ENCODE measurements at regions not wholly inside any gene's neighbourhood (a gene's known extent, or its start where the extent isn't known, plus 50 kb on each side); places are given as distances from the start of the nearest gene placed in this dataset.
"Not testable (repeated sequence)": the region's sequence is repeated elsewhere in the genome, so short reads cannot be mapped to it uniquely, and the experiment has no call there.

- DNase-seq = no peak
Observed at GRCh38 chr20:7159903-7160302, 392.4 kb downstream of the BMP2 start.

DNA sequence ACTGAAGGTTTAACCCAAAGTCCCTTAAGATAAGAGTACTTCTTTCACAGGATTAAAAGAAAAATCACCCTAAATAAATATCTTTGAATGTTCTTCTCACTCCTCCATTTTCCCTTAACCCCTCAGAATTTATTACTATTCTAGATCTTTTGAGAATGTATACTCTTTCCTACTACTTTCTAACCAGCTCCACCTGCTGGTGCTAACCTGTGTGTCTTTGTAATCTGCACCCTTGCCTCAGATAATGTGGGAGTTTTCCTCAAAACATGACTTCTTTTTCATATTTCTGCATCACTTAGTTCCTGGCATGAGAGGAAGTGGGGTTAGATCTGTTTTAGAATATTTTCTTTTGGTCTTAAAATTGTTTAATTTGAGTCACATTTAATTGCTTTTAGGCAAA lies 394.2 kb downstream of the BMP2 start:
- peak in 3 of 56 donors; percentile 1 to 33 (median 1) for DNase-seq

DNA sequence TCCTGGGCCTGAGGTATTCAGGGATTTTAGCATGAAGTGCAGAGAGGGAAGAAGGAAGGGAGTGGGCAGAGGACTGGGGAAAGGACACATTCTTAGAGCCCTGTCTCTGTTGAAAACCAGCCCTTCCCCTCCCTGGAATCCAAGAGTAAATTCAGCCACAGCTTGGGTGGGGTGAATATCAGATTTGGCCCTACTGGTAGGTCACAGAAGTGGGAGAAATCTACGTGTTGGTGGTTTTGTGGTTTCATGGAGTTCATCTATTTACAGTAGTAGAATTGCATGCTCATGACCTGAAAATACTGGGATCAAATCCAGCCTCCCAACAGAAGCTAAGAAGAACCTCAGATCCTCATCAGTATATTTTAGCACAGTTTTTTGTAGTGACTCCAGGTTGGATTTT lies 404.4 kb downstream of the BMP2 start:
- DNase-seq = no peak

GRCh38 chr20:7174554-7174953 lies 407.1 kb downstream of the BMP2 start:
- DNase-seq = no peak

- DNase-seq = not testable (repeated sequence)
Observed at GRCh38 chr20:7175827-7176226, 408.3 kb downstream of the BMP2 start.

- DNase-seq = no peak
Observed at GRCh38 chr20:7178004-7178403, 410.5 kb downstream of the BMP2 start.

DNA sequence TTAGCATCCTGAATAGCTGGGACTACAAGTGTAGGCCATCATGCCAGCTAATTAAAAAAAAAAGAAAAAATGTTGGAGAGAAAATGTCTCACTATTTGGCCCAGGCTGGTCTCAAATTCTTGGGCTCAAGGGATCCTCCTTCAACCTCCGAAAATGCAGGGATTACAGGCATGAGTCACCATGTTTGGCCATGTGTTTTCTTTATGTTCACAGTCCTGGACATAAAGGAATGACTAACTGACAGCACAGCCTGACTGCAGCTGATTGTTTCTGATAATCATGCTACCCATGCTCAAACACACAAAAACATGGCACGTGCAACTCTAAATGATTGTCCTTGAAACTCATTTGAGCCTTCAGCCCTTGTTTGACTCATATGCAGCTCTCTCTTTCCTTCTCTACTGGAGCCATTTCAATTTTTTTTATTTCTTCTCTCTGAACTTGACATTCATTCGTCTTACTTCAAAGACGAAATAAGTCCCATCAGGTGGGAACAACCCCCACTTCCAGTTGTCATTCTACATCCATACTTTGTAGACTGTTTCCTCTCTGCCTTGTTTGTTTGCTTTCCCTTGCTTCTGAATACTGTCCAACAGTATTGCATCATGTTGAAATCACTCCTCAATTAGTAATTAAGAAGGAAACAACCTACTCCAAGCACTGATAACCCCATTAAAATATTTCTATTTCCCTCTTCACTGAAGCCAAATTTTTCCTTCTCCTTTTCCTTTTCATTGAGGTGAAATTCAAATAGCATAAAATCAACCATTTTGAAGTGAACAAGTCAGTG lies 413.0 kb downstream of the BMP2 start:
- DNase-seq = no peak

- no peak for DNase-seq
Observed at GRCh38 chr20:7189231-7189630, 421.7 kb downstream of the BMP2 start.

DNA sequence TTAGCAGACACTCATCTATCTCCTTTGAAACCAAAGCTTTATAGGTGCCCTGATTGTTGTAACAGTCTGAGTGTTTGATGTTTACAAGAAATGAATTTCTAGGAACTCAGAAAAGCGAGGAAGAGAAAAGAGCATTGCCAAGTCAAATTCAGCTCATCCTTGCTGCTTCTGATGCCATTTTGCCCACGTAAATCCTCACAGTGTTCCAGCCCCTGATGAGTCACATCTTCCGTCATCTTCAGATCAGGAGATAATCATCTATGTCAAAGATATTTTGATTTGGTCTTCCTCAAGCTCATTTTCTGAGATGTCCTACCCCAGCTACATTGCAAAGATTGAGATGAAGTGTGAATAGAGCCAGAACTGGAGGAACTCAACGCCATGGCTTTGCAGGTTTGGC lies 426.2 kb downstream of the BMP2 start:
- no peak for DNase-seq

GRCh38 chr20:7195704-7196103 lies 428.2 kb downstream of the BMP2 start:
- DNase-seq = no peak

DNA sequence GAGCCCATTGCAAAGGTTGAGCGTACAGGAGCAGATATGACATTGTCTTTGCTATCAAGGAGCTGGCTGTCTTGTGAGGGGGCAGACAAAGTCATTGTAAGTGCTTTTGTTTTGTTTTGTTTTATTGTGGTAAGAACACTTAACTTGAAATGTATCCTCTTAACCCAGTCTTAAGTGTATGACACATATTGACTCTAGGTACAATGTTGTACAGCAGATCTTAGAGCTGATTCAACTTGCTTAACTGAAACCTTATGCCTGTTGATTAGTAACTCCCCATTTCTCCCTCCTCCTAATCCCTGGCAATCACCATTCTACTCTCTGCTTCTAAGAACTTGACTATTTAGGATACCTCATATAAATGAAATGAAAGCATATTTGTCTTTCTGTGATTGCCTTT lies 429.0 kb downstream of the BMP2 start:
- no peak for DNase-seq

- DNase-seq = no peak
Observed at GRCh38 chr20:7199861-7200260, 432.4 kb downstream of the BMP2 start.

DNA sequence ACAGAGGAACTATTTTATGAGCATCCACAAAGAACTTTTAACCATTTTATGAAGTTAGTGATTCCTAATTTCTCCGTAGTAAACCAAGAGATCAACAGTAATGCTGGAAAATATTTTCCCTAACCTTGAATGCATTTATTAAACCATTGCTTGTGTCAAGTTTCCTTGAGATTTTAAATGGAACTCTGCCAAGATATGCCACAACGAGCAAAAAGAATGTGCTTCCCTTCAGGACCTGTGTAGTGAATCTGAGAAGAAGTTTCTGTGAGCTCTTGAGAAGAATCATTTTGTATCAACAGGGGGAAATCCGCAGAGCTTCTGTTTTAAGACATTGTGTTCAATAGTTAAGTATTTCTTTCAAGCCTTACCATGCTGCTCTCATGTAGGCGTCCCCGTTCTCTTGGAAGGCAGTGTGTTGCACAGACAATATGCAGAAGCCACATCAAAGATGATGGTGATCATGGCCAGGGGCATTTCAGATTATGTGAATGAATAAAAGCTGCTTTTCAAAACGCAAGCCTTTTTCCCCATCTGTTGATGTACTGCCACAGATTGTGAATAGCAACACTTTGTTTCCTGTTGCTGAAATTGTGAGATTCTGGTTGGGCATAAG lies 439.8 kb downstream of the BMP2 start:
- DNase-seq = no peak

- DNase-seq = no peak
Observed at GRCh38 chr20:7210910-7211309, 443.4 kb downstream of the BMP2 start.

- no peak for DNase-seq
Observed at GRCh38 chr20:7214081-7214740, 446.7 kb downstream of the BMP2 start.

DNA sequence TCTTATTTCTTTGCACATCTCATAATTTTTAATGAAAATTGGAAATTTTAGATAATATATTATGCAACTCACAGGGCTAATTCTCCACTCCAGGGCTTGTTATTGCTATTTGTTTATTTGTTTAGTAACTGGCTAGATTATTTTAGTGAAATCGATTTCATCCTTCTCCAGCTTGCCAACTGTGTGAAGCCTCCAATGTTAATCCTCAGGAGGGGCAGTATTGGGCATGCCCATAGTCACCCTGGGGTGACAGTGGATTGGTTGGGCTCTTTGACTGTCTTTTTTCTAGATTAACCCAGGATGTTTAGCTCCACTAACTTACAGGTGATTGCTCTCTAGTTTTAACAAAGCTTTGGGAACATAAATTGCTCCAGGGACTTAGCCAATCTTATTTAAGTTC lies 450.1 kb downstream of the BMP2 start:
- no peak for DNase-seq

GRCh38 chr20:7220755-7221154 lies 453.3 kb downstream of the BMP2 start:
- no peak for DNase-seq

DNA sequence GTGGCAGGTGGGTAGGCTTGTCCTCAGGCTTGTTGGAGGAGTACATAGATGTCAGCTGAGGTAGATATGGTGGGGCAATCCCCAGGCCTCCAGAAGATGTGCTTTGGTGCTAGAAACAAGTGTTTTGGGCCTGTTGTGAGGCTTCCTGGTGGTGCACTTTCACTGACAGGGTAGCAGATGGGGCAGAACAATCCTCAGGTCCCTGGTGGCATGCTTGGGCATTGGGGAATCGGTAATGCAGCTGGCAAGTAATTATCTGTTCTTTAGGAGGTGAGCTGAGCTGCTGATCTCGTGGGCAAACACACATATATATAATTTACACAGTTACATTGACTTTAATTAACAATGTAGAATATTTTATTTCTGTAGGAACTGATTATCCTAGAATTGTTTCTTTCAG lies 458.7 kb downstream of the BMP2 start:
- no peak for DNase-seq

DNA sequence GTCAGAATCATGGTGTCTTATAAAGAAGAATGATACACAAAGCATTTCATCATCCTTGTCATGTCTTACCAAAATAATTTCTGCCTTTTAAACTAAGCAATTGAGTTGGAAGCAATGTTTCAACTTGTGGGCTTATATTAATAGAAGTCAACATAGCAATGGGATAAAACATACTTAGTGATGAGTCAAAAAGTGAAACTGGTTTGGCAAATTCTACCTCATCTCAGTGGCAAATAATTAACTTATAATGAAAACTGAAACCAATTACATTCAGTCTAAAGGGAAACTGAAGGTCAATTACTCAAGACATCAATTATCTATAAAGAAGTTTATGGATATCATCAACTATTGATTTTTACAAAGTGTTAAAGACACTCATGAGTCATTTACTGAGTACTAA lies 463.8 kb downstream of the BMP2 start:
- no peak for DNase-seq

DNA sequence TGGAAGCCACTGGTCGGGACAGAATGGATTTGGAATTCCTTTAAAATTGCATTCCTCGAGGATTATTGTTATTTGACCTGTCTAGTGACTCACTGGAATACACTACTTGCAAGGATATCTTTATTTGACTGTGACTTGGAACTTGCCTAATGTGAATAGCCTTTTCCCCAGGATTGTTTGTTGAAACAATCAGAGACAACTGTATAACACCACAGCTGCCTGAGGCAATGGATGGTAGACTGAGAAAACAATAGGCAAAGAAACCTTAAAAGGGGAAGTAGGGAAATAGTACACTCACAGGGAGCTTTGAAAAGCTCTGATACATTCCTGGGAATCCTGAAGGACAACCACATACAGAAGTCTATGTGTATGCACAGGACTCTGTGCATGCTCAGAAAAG lies 465.3 kb downstream of the BMP2 start:
- DNase-seq = no peak

DNA sequence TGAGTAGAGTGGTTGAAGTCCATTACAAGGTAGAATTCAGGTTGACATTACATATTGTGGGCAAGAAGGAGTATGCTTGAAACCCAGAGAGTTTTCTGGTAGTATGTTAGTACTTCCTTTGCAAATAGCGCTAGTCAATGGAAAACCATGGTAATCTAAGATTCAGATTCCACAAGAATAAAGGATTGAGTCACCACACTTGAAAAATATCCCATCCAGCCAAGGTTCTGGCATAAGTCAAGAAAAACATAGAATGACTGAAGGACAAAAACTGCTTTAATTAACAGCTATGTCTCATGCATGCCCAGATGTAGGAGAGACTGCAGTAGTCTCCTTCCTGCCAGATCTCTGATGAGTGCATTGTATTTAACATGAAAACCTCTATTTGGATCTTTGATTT lies 469.8 kb downstream of the BMP2 start:
- DNase-seq = no peak

DNA sequence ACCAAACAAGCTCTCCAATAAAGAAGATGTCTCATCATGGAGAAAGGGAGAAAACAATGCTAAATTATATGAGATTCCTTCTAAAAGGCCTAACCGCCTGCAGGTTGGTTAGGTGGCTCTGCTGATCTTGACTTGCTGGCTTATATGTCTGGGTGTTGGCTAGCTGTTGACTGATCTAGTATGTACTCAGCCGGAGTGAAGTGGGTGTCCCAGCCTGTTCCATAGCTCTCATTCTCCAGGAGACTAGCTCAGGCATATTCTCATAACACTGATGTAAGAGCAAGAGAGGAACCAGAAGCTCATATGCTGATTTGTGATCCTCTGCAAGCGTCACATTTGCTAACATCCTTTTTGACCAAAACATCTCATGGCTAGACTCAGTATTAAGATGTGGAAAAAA lies 473.0 kb downstream of the BMP2 start:
- DNase-seq = no peak

Data from nucleus accumbens (tissue), 56 donors.